A549 (cell line): ENCODE measurements at regions not wholly inside any gene's neighbourhood (a gene's known extent, or its start where the extent isn't known, plus 50 kb on each side); places are given as distances from the start of the nearest gene placed in this dataset.

Experiments
- ATAC-seq, 2 experiments: fragments of 200-7000 bp in 1 of 2; fragments of >200 bp in 1 of 2; cut with Nextera tagmentation in 1 of 2; cut with Tn5 transposase in 1 of 2; 3 replicates each; pipeline versions ENCODE4 v1.8.0 to v1.9.1; 2018 to 2020; ENCODE audit warnings: mild to moderate bottlenecking in 1 of 2, moderate library complexity in 1 of 2
- CTCF ChIA-PET: fragments of 300-600 bp; sonication (Branson Sonifier 250); formaldehyde crosslinking; extraction: SDS; loops from one replicate; lab custom pipeline; 2021; ENCODE audit warnings: antibody characterized with exemption, inconsistent platforms; lab: Yijun Ruan, JAX
- POLR2A ChIA-PET: fragments of 350-600 bp; formaldehyde crosslinking; extraction: SDS; loops from one replicate; lab custom pipeline; 2021; ENCODE audit warnings: antibody characterized with exemption, inconsistent platforms; lab: Yijun Ruan, JAX
- DNase-seq, 2 experiments: peaks; one replicate each; pipeline versions ENCODE4 v3.0.0 to v3.0.0-alpha.2; 2011 to 2016; ENCODE audit warnings: low read depth in 1 of 2, low spot score in 1 of 2
- FAIRE-seq: peaks from 2 replicates; lab custom pipeline; 2011; peaks lifted over from hg19 to GRCh38; lab: Jason Lieb, UNC
- H3K27ac ChIP-seq, 2 experiments: fragments of >200 bp; sonication (Bioruptor Twin); formaldehyde crosslinking; 3 replicates each; pipeline ENCODE4 v1.5.1; 2016 to 2017
- H3K4me1 ChIP-seq: fragments of >200 bp; sonication (Bioruptor Twin); formaldehyde crosslinking; 3 replicates; pipeline ENCODE4 v1.6.1; 2016
- H3K4me2 ChIP-seq: fragments of >200 bp; sonication (Bioruptor Twin); formaldehyde crosslinking; 3 replicates; pipeline ENCODE4 v1.6.1; 2016
- H3K4me3 ChIP-seq: fragments of >200 bp; sonication (Bioruptor Twin); formaldehyde crosslinking; 3 replicates; pipeline ENCODE4 v1.5.1; 2016
- H3K9me3 ChIP-seq: fragments of >200 bp; sonication (Bioruptor Twin); formaldehyde crosslinking; 3 replicates; pipeline ENCODE4 v1.6.1; 2016
- CBX2 ChIP-seq: fragments of 200-600 bp; sonication (generic); IDR thresholded peaks from 2 replicates; pipeline ENCODE4 v1.6.1; 2016; ENCODE audit warnings: low read depth, mild to moderate bottlenecking, borderline replicate concordance
- CBX8 ChIP-seq: fragments of 200-600 bp; sonication (generic); IDR thresholded peaks from 2 replicates; pipeline ENCODE4 v1.6.1; 2016
- CEBPB ChIP-seq, 2 experiments: fragments of >200 bp in 1 of 2; sonication (Bioruptor Twin) in 1 of 2; formaldehyde crosslinking in 1 of 2; IDR thresholded peaks; 2 replicates each; pipeline ENCODE4 v1.6.1; 2012 to 2016
- EHF ChIP-seq: fragments of 250-450 bp; sonication (Bioruptor Pico); IDR thresholded peaks from 2 replicates; pipeline ENCODE4 v1.5.0; 2020; ENCODE audit warnings: mild to moderate bottlenecking
- EHMT2 ChIP-seq: fragments of 200-600 bp; sonication (generic); IDR thresholded peaks from 2 replicates; pipeline ENCODE4 v1.6.1; 2016; ENCODE audit warnings: antibody characterized with exemption, low read depth, mild to moderate bottlenecking, moderate library complexity
- EP300 ChIP-seq, 2 experiments: fragments of >200 bp; sonication (Bioruptor Twin); formaldehyde crosslinking; IDR thresholded peaks; 2 replicates in 1 of 2; 3 replicates in 1 of 2; pipeline ENCODE4 v1.6.1; 2016 to 2017
- ESRRA ChIP-seq: fragments of 150-350 bp; IDR thresholded peaks from 2 replicates; pipeline ENCODE4 v1.6.1; 2014; ENCODE audit warnings: mild to moderate bottlenecking, low read length, borderline replicate concordance
- FOSL2 ChIP-seq, 2 experiments: fragments of 450-650 bp in 1 of 2; fragments of >200 bp in 1 of 2; sonication (Bioruptor Twin) in 1 of 2; formaldehyde crosslinking; IDR thresholded peaks; 2 replicates each; pipeline versions ENCODE4 v1.5.0 to v1.6.1; 2016 to 2020; ENCODE audit warnings: mild to moderate bottlenecking in 1 of 2, moderate library complexity in 1 of 2
- HDAC2 ChIP-seq: fragments of 200-600 bp; sonication (generic); IDR thresholded peaks from 2 replicates; pipeline ENCODE4 v1.6.1; 2016
- HES2 ChIP-seq: fragments of >200 bp; sonication (Bioruptor Twin); formaldehyde crosslinking; IDR thresholded peaks from 2 replicates; pipeline ENCODE4 v1.6.1; 2016
- HEYL ChIP-seq: fragments of 250-450 bp; sonication (Bioruptor Pico); IDR thresholded peaks from 2 replicates; pipeline ENCODE4 v1.8.0; 2021; ENCODE audit warnings: mild to moderate bottlenecking, moderate library complexity
- JUN ChIP-seq, 2 experiments: fragments of >200 bp; sonication (Bioruptor Twin); formaldehyde crosslinking; IDR thresholded peaks; 2 replicates in 1 of 2; 3 replicates in 1 of 2; pipeline ENCODE4 v1.6.1; 2016 to 2017
- KDM1A ChIP-seq: fragments of 200-600 bp; sonication (generic); IDR thresholded peaks from 2 replicates; pipeline ENCODE4 v1.6.1; 2016; ENCODE audit warnings: low read depth, mild to moderate bottlenecking
- KDM5A ChIP-seq: fragments of 200-600 bp; sonication (generic); IDR thresholded peaks from 2 replicates; pipeline ENCODE4 v1.6.1; 2016; ENCODE audit warnings: antibody characterized with exemption, mild to moderate bottlenecking
- MYC ChIP-seq: IDR thresholded peaks from 2 replicates; pipeline ENCODE4 v1.6.1; 2012; ENCODE audit warnings: mild to moderate bottlenecking, inconsistent platforms, low read length, improper control_type of control experiment, borderline replicate concordance
- NR3C1 ChIP-seq: fragments of >200 bp; sonication (Bioruptor Twin); formaldehyde crosslinking; IDR thresholded peaks from 3 replicates; pipeline ENCODE4 v1.6.1; 2017
- PHF8 ChIP-seq: fragments of 200-600 bp; sonication (generic); IDR thresholded peaks from 2 replicates; pipeline ENCODE4 v1.6.1; 2016; ENCODE audit warnings: low read depth, mild to moderate bottlenecking, antibody characterized with exemption, moderate library complexity, borderline replicate concordance
- POLR2A ChIP-seq: IDR thresholded peaks from 2 replicates; pipeline ENCODE4 v1.6.1; 2012; ENCODE audit warnings: mild to moderate bottlenecking, low read length
- POLR2AphosphoS2 ChIP-seq: conservative IDR thresholded peaks from 2 replicates; pipeline ENCODE4 v1.6.1; 2012; ENCODE audit warnings: low read length, improper control_type of control experiment, inconsistent platforms
- RAD21 ChIP-seq, 2 experiments: fragments of >200 bp in 1 of 2; sonication (Bioruptor Twin) in 1 of 2; formaldehyde crosslinking in 1 of 2; IDR thresholded peaks in 1 of 2; conservative IDR thresholded peaks in 1 of 2; 2 replicates in 1 of 2; 3 replicates in 1 of 2; pipeline ENCODE4 v1.6.1; 2012 to 2018; ENCODE audit warnings: inconsistent platforms in 1 of 2
- SMC3 ChIP-seq: fragments of >200 bp; sonication (Bioruptor Twin); formaldehyde crosslinking; IDR thresholded peaks from 3 replicates; pipeline ENCODE4 v1.6.1; 2018; ENCODE audit warnings: inconsistent platforms
- TP53 ChIP-seq: fragments of 250-450 bp; sonication (Bioruptor Pico); IDR thresholded peaks from 2 replicates; pipeline ENCODE4 v1.5.0; 2021; ENCODE audit warnings: mild to moderate bottlenecking, moderate library complexity
- USF2 ChIP-seq: fragments of 450-650 bp; IDR thresholded peaks from 2 replicates; pipeline ENCODE4 v1.6.1; 2014; ENCODE audit warnings: antibody characterized with exemption
- ZFP36 ChIP-seq: fragments of 450-650 bp; IDR thresholded peaks from 2 replicates; pipeline ENCODE4 v1.6.1; 2014; ENCODE audit warnings: borderline replicate concordance; ENCODE audit not compliant: partially characterized antibody
- ZSCAN20 ChIP-seq: fragments of 250-450 bp; sonication (Bioruptor Pico); IDR thresholded peaks from 2 replicates; pipeline ENCODE4 v1.8.0; 2022; ENCODE audit warnings: mild to moderate bottlenecking, moderate library complexity
- WGBS: methylation state at CpG from one replicate; pipeline ENCODE4 v1.1.6; 2017; ENCODE audit errors: missing lambda C conversion rate; 5-methylcytosine and 5-hydroxymethylcytosine counted together
- TF ChIP-seq, protein P1 (sequence below): fragments of 150-350 bp; IDR thresholded peaks from 2 replicates; pipeline ENCODE4 v1.6.1; 2014; ENCODE audit warnings: low read depth, mild to moderate bottlenecking, low read length
- TF ChIP-seq, protein P2 (sequence below): IDR thresholded peaks from 2 replicates; pipeline ENCODE4 v1.6.1; 2012

DNA sequence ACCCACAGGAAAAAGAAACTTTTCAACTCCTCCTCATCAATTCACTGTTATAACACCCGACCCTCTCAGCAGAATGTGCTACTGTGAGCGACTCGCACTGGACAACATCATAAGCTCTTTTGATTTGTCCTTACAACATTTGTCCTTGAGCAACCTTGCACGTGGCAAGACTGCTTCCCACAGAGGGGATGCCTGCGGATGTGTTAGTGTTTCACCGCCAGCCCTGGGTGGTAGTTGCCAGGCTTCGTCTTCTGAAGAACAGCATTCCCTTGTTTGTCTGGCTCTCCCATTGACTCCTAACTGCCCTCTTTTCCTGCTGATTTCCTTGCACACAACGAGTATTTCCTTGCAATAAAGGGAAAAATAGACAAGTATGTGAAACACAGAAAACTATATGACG, 111.4 kb upstream of the SLC7A1 start:
- 44% methylated on average over 9 of the region's 9 CpGs for WGBS
- ATAC-seq (no peak), DNase-seq (no peak), FAIRE-seq (no peak)
- Histone ChIP-seq H3K4me2 (no peak overlapping the region), H3K4me3 (no peak overlapping the region), H3K9me3 (no peaks in the 10 kb centered on the region), H3K4me1 (no peaks in the 10 kb centered on the region), H3K27ac (no peak overlapping the region)
- no peak for TF ChIP-seq EHF
- no peak for TF ChIP-seq ESRRA
- no peak for TF ChIP-seq EHMT2
- TF ChIP-seq, protein P1, sequence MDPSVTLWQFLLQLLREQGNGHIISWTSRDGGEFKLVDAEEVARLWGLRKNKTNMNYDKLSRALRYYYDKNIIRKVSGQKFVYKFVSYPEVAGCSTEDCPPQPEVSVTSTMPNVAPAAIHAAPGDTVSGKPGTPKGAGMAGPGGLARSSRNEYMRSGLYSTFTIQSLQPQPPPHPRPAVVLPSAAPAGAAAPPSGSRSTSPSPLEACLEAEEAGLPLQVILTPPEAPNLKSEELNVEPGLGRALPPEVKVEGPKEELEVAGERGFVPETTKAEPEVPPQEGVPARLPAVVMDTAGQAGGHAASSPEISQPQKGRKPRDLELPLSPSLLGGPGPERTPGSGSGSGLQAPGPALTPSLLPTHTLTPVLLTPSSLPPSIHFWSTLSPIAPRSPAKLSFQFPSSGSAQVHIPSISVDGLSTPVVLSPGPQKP: no peak
- no peak for TF ChIP-seq SMC3
- TF ChIP-seq JUN (IDR thresholded peaks at IDR 0.05): no peak
- TF ChIP-seq POLR2AphosphoS2: no peak
- TF ChIP-seq TP53 (CRISPR knock-in tag): no peak
- TF ChIP-seq KDM1A: no peak
- TF ChIP-seq HEYL (CRISPR knock-in tag): no peak
- no peak for TF ChIP-seq KDM5A
- no peak for TF ChIP-seq CBX2
- no peak for TF ChIP-seq EP300 (IDR thresholded peaks at IDR 0.05)
- TF ChIP-seq MYC: no peak
- no peak for TF ChIP-seq HES2
- no peak for TF ChIP-seq ZFP36
- no peak for TF ChIP-seq PHF8
- no peak for TF ChIP-seq FOSL2 (IDR thresholded peaks at IDR 0.05)
- TF ChIP-seq FOSL2 (CRISPR knock-in tag; IDR thresholded peaks at IDR 0.05): no peak
- CTCF ChIA-PET: interaction anchor here (0.7 to 7.8 kb wide), 4 partner anchors 9 to 234 kb away, joined by 3 to 38 read pairs (median 3); no protein-coding TSS in a partner anchor
- POLR2A ChIA-PET: no interaction called here

DNA sequence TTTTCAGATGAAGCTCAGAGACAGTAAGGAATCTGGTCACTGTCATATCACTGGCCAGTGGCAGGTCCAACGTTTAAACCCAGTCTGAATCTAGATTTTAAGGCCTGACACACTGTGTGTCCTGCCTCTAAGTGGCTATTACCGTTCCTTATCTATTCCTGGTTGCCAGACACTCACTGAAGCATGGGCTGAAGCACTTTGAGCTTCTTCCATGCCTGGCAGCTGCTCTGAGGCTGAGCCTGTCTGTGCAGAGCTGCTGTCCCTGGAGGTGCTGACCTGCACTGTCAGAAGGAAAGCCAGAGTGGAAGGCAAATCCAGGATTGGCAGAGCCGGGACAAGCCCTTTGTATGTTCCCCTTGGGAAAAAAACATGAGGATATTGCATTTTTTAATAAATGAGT, 109.2 kb upstream of the SLC7A1 start:
- no peak overlapping the region for H3K27ac ChIP-seq

More for the DNA sequence above, 109.2 kb upstream of the SLC7A1 start:
- ChIA-PET POLR2A (no interaction called here), CTCF (interaction anchor here (7.8 kb wide), 1 partner anchor 197 kb away, joined by 38 read pairs; no protein-coding TSS in a partner anchor)
- FAIRE-seq (no peak), DNase-seq (no peak), ATAC-seq (no peak)
- H3K9me3 ChIP-seq: no peaks in the 10 kb centered on the region
- no peaks in the 10 kb centered on the region for H3K4me1 ChIP-seq
- 58% methylated on average over 2 of the region's 3 CpGs for WGBS
- TF ChIP-seq KDM1A: no peak
- no peak for TF ChIP-seq USF2
- TF ChIP-seq EHF: no peak
- no peak for TF ChIP-seq NR3C1
- no peak for TF ChIP-seq CEBPB (IDR thresholded peaks at IDR 0.05)
- no peak for TF ChIP-seq HDAC2
- no peak for TF ChIP-seq POLR2A
- TF ChIP-seq RAD21 (conservative IDR thresholded peaks at IDR 0.05 in 1 of 2, IDR thresholded peaks at IDR 0.05 in 1 of 2): no peak
- no peak for TF ChIP-seq ZSCAN20 (CRISPR knock-in tag)
- no peak for TF ChIP-seq TP53 (CRISPR knock-in tag)
- TF ChIP-seq CBX8: no peak
- TF ChIP-seq, protein P2, sequence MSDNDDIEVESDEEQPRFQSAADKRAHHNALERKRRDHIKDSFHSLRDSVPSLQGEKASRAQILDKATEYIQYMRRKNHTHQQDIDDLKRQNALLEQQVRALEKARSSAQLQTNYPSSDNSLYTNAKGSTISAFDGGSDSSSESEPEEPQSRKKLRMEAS: no peak
- TF ChIP-seq POLR2AphosphoS2: no peak
- TF ChIP-seq ZFP36: no peak
- H3K4me2 ChIP-seq: no peak overlapping the region
- no peak overlapping the region for H3K4me3 ChIP-seq
